Activated naive CD4-positive, alpha-beta T cell treated with Interleukin-2 at 50 U/mL for 16 hours (primary cell): ENCODE measurements at regions not wholly inside any gene's neighbourhood (a gene's known extent, or its start where the extent isn't known, plus 50 kb on each side); places are given as distances from the start of the nearest gene placed in this dataset.
"Not testable (repeated sequence)": the region's sequence is repeated elsewhere in the genome, so short reads cannot be mapped to it uniquely, and the experiment has no call there.

Source experiments
- DNase-seq: peaks from one replicate; pipeline ENCODE4 v3.0.0-alpha.2; 2020

DNA sequence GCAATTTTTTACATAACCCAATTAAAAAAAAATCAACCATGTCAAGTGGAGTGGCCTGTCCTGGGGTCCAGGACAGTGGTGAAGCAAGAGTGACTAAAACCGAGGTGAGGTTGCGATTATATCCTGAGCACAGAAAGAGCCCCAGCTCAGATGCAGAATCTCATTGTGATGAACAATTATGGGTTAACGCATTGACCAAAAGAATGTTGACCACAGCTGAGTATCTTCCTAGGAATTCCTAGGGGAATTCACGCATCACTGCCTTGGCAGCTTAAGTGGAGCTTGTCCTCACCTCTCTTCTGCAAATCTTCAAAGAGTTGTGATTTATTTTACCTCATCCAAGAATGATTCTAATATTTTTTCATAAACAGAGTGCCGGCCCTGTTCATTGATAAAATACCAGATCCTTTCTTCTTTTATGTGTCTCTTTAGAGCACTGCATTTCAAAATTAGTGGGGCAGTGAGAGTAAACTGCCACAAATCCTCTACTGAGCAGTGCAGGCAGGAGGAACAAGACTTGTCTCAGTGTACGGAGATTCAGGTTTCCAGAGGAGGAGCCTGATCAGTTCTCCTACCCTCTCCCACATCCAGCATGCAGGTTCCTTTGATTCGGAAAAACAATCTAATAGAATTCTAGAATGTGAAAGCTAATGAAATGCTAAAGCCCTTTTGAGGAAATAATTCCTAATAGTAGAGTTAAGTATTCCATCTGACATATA, 60.1 kb upstream of the ZNF184 start:
- DNase-seq = no peak

DNA sequence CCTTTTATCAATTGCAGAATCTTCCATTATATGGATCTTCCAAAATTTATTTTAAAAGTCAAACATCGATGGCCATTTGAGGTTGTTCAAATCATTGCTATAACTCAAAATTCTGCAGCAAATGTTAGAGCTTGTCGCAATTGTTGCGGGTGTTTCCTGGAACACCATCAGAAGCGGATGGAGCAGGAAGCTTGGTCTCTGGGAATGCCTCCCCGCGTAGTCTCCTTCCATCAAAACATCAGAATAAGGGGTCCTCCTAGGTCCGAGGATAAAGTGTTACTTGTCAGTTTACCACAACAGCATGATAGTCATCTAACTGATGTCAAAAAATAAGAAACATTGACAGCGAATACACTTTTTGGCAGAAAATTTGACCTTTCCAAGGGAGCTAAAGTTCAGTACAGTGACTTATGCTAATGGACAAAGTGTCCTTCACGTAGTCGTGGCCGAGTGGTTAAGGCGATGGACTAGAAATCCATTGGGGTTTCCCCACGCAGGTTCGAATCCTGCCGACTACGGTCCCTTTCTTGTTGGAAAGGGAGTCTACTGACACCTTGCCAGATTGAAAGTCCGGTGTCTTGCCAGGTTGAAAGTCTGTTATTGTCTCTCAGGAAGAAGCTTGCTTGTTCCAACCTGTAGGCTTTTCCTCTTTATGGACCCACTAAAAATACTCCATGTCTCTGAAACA, 59.0 kb upstream of the ZNF184 start:
- no peak for DNase-seq

DNA sequence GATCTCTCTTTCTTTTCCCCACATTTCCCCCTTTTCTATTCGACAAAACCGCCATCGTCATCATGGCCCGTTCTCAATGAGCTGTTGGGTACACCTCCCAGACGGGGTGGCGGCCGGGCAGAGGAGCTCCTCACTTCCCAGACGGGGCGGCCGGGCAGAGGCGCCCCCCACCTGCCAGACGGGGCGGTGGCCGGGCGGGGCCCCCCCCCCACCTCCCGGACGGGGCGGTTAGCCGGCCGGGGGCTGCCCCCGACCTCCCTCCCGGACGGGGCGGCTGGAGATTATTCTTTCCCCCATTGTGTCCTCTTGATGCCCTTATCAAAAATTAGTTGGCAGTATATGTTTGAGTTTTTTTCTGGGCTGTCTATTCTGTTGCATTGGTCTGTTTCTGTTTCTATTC, 56.9 kb upstream of the ZNF184 start:
- not testable (repeated sequence) for DNase-seq

DNA sequence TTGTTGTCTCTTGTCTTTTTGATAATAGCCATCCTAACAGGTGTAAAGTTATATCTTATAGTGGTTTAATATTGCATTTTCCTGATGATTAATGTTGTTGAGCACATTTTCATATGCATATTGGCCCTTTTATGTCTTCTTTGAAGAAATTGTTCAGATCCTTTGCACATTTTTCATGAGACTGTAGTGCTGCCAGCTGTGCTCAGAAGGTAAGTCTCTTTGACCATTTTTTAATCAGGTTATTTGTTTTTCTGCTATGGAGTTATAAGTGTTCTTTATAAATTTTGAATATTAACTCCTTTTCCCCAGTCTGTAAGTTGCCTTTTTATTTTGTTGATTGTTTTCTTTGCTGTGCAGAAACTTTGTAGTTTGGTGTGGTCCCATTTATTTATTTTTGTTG, 55.8 kb upstream of the ZNF184 start:
- DNase-seq = no peak
